Thyroid gland (tissue), 4 donors: ENCODE measurements at regions not wholly inside any gene's neighbourhood (a gene's known extent, or its start where the extent isn't known, plus 50 kb on each side); places are given as distances from the start of the nearest gene placed in this dataset.

Source experiments
- DNase-seq, 2 donors: peaks; one replicate each; pipeline ENCODE4 v3.0.0-alpha.2; 2019
- H3K27ac ChIP-seq, 3 donors: fragments of 200-600 bp; sonication (generic); 1 replicate in 2 of 3; 2 replicates in 1 of 3; pipeline ENCODE4 v1.5.1; 2016 to 2019; ENCODE audit warnings: mild to moderate bottlenecking in 1 of 3, moderate library complexity in 1 of 3
- H3K27me3 ChIP-seq: fragments of 200-600 bp; sonication (generic); one replicate; pipeline ENCODE4 v1.5.1; 2019
- H3K36me3 ChIP-seq, 2 donors: fragments of 200-600 bp; sonication (generic); one replicate each; pipeline ENCODE4 v1.5.1; 2016 to 2019
- H3K4me1 ChIP-seq, 2 donors: fragments of 200-600 bp; sonication (generic); one replicate each; pipeline ENCODE4 v1.5.1; 2017 to 2019
- H3K4me3 ChIP-seq, 3 donors: fragments of 200-600 bp; sonication (generic); replicated peaks in 1 of 3; 1 replicate in 2 of 3; 2 replicates in 1 of 3; pipeline ENCODE4 v1.5.1; 2016; ENCODE audit warnings: mild to moderate bottlenecking in 1 of 3
- H3K9me3 ChIP-seq: fragments of 200-600 bp; sonication (generic); one replicate; pipeline ENCODE4 v1.5.1; 2017
- CTCF ChIP-seq, 6 experiments: fragments of 200-600 bp in 3 of 6; fragments of 450-650 bp in 3 of 6; sonication (generic) in 3 of 6; IDR thresholded peaks; one replicate each; pipeline ENCODE4 v1.5.1; 2016 to 2019; ENCODE audit warnings: antibody characterized with exemption in 6 of 6, mild to moderate bottlenecking in 2 of 6, inconsistent platforms in 1 of 6, moderate library complexity in 1 of 6
- POLR2A ChIP-seq, 2 donors: fragments of 450-650 bp; IDR thresholded peaks; one replicate each; pipeline ENCODE4 v1.6.1; 2017; ENCODE audit warnings: antibody characterized with exemption in 2 of 2, mild to moderate bottlenecking in 2 of 2, moderate library complexity in 1 of 2
- WGBS, 2 donors: methylation state at CpG; one replicate each; pipeline ENCODE4 v1.1.5; 2017; 5-methylcytosine and 5-hydroxymethylcytosine counted together
- intact Hi-C: fragments of 100-400 bp; cut with DNase I; formaldehyde crosslinking; loops from one replicate; pipeline ENCODE4 v1.15.1; 2023

DNA sequence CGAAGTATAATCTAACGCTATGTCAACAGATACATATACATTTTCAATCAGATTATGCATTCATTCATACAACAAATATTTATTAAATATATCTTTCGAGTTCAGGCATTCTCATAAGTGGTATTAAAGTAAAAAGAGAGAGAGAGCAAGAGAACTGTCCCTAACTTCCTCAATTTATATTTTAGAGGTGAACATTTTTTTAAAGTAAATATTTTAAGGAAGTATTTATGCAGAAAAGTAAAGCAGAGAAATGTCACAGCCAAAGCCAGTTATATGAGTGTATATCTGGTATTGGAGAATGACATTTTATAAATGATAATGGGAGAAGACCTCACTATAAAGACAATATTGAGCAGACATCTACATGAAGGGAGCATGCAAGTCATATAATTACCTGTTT lies 667.3 kb upstream of the CDH9 start:
- Histone ChIP-seq H3K27ac (no peak overlapping the region), H3K36me3 (no peaks in the 10 kb centered on the region), H3K4me3 (no peak overlapping the region), H3K27me3 (no peaks in the 10 kb centered on the region), H3K9me3 (no peaks in the 10 kb centered on the region), H3K4me1 (no peaks in the 10 kb centered on the region)
- 82 to 83% methylated on average over 3 of the region's 3 CpGs for WGBS, 2 donors
- no peak for DNase-seq
- TF ChIP-seq CTCF (IDR thresholded peaks at IDR 0.05) = no peak
- no peak for TF ChIP-seq POLR2A (IDR thresholded peaks at IDR 0.05)
- intact Hi-C loops = no loop called here

- H3K27ac ChIP-seq = no peak overlapping the region
- no peak overlapping the region for H3K4me3 ChIP-seq
- DNase-seq = no peak
- no peaks in the 10 kb centered on the region for H3K9me3 ChIP-seq
- H3K27me3 ChIP-seq = no peaks in the 10 kb centered on the region
- intact Hi-C loops = no loop called here
- TF ChIP-seq CTCF (IDR thresholded peaks at IDR 0.05) (no peak), POLR2A (IDR thresholded peaks at IDR 0.05) (no peak)
- WGBS, 2 donors = 56 to 61% methylated on average over 7 of the region's 7 CpGs
- H3K4me1 ChIP-seq = no peaks in the 10 kb centered on the region
- H3K36me3 ChIP-seq = no peaks in the 10 kb centered on the region
Measured at GRCh38 chr5:27701931-27702903, 663.8 kb upstream of the CDH9 start.

GRCh38 chr5:27700526-27700925 lies 662.1 kb upstream of the CDH9 start:
- intact Hi-C loops = no loop called here
- Histone ChIP-seq H3K36me3 (no peaks in the 10 kb centered on the region), H3K27me3 (no peaks in the 10 kb centered on the region), H3K4me1 (no peaks in the 10 kb centered on the region), H3K27ac (no peak overlapping the region), H3K4me3 (no peak overlapping the region), H3K9me3 (no peaks in the 10 kb centered on the region)
- DNase-seq = no peak
- no peak for TF ChIP-seq CTCF (IDR thresholded peaks at IDR 0.05)
- TF ChIP-seq POLR2A (IDR thresholded peaks at IDR 0.05) = no peak

- Histone ChIP-seq H3K36me3 (no peaks in the 10 kb centered on the region), H3K27me3 (no peaks in the 10 kb centered on the region), H3K9me3 (no peaks in the 10 kb centered on the region), H3K4me3 (no peak overlapping the region), H3K27ac (no peak overlapping the region), H3K4me1 (no peaks in the 10 kb centered on the region)
- no peak for TF ChIP-seq POLR2A (IDR thresholded peaks at IDR 0.05)
- TF ChIP-seq CTCF (IDR thresholded peaks at IDR 0.05) = no peak
- no peak for DNase-seq
- intact Hi-C loops = no loop called here
- 60 to 77% methylated on average over 3 of the region's 3 CpGs for WGBS, 2 donors
Measured at GRCh38 chr5:27682600-27682999, 644.2 kb upstream of the CDH9 start.

GRCh38 chr5:27652505-27652904 lies 614.1 kb upstream of the CDH9 start:
- H3K27ac ChIP-seq = no peak overlapping the region
- no peak for TF ChIP-seq POLR2A (IDR thresholded peaks at IDR 0.05)
- no peak for TF ChIP-seq CTCF (IDR thresholded peaks at IDR 0.05)
- 60 to 73% methylated on average over 4 of the region's 4 CpGs for WGBS, 2 donors
- no peaks in the 10 kb centered on the region for H3K4me1 ChIP-seq
- no peaks in the 10 kb centered on the region for H3K27me3 ChIP-seq
- intact Hi-C loops = no loop called here
- H3K4me3 ChIP-seq = no peak overlapping the region
- DNase-seq = no peak
- no peaks in the 10 kb centered on the region for H3K9me3 ChIP-seq
- H3K36me3 ChIP-seq = no peaks in the 10 kb centered on the region
